ENCODE measurements at regions not wholly inside any gene's neighbourhood (a gene's known extent, or its start where the extent isn't known, plus 50 kb on each side); places are given as distances from the start of the nearest gene placed in this dataset.

- no peak for TF ChIP-seq CTCF (conservative IDR thresholded peaks at IDR 0.05)
- no peak for TF ChIP-seq EZH2 (IDR thresholded peaks at IDR 0.05; ENCODE audit: low read depth)
These were observed 100.8 kb downstream of the DCK start for GRCh38 chr4:71094201-71094600.

Measured in PC-9 (cell line).